RPMI7951 (cell line): ENCODE measurements at regions not wholly inside any gene's neighbourhood (a gene's known extent, or its start where the extent isn't known, plus 50 kb on each side); places are given as distances from the start of the nearest gene placed in this dataset.

Experiments
- DNase-seq: peaks from one replicate; pipeline ENCODE4 v3.0.0-alpha.2; 2012; ENCODE audit warnings: low read depth

GRCh38 chr20:61045091-61045490 is 207.0 kb upstream of the CDH4 start:
- no peak for DNase-seq

DNA sequence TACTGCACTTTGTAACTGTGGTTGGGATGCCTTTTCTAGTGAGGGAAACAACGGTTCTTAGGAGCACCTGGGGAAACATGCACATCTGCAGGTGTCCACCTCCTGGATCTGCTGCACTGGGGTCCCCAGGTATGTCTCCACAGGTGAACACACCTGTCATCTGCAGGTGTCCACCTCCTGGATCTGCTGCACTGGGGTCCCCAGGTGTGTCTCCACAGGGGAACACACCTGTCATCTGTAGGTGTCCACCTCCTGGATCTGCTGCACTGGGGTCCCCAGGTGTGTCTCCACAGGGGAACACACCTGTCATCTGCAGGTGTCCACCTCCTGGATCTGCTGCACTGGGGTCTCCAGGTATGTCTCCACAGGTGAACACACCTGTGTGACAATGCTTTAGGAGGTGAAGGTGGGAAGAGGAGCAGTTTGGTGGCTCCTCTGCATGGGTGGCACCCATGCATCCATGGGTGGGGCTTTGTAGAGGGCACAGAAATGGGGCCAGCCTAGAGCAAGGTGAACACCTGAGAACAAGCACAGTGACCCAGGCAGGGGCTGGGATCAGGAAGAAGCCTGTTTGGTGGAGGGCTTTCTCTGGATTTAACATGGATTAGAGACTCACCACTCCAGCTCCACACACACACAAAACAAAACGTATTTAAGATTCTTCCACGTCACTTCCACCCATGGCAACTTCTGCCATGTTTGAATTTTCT is 206.0 kb upstream of the CDH4 start:
- DNase-seq: no peak

DNA sequence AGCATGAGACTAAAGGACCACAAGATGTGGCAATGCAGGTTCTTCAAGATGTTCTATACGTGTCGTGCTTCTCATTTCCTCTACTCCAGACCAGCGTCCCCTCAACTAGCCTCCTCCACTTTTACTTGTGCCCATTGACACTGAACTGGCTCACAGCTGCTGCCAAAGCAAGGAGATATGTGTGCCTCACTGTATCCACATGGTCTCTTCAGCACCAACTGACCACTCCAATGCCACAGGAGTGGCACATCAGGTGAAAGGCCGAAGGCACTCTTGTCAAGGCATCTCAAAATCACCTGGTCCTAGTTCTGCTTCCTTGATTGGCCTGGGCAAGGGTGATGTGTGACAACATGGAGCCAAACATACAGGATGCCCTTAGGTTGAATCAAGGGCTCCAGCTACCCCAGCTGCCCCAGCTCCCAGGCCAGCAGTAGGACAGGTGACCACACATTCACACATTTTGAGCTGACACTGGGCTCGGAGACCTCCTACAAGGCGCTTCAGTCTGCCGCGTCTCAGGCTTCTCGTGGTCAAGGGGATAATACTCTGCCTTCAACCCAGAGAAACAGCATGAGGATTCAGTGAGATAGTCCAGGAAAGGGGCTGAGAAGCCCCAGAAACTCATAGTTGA is 205.2 kb upstream of the CDH4 start:
- DNase-seq: no peak

- no peak for DNase-seq
Observed at GRCh38 chr20:61047515-61047914, 204.5 kb upstream of the CDH4 start.

DNA sequence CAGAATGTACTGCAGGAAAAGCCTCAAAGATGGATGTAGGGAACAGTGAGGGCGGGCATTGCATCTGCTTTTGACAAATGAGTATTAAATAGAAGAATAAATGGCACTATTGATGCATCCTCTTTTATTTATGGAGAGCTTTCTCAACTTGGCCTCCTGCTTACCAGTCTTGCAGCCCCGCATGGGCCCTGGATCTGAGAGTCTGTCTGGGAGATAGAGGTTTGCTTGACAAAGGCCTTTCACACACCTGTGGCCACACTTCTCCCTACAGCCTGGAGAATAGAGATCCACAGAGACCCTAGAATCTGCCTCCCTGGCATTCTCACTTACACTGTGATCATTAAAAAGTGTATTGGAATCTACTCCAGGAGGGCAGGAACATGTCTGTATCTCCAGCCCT is 203.8 kb upstream of the CDH4 start:
- DNase-seq: no peak

GRCh38 chr20:61049684-61050083 is 202.4 kb upstream of the CDH4 start:
- no peak for DNase-seq

DNA sequence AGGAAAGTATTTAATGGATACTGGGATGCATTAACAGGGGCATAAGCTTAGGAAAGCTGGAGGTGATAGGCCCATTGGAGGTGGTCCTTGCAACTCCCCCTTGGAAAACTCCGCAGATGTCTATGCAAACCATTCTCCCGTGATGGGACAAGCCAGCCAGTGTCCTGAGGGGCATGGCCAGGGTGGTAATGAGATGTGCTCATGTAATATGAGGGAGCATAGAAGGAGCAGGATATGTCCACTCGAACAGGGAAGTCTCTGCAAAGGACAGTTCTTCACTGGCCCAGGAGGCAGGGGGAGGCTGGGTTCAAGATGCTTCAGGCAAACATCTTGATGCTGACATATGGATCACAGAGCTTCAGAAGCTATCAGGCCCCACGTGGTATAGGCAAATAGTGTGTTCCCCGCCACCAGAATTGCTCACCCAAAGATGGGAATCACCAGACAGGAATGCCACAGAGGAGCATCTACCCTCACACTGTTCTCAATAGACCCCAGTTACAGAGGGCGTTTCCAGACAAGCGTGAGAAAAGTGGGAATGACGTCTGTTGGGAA is 201.6 kb upstream of the CDH4 start:
- DNase-seq: no peak

DNA sequence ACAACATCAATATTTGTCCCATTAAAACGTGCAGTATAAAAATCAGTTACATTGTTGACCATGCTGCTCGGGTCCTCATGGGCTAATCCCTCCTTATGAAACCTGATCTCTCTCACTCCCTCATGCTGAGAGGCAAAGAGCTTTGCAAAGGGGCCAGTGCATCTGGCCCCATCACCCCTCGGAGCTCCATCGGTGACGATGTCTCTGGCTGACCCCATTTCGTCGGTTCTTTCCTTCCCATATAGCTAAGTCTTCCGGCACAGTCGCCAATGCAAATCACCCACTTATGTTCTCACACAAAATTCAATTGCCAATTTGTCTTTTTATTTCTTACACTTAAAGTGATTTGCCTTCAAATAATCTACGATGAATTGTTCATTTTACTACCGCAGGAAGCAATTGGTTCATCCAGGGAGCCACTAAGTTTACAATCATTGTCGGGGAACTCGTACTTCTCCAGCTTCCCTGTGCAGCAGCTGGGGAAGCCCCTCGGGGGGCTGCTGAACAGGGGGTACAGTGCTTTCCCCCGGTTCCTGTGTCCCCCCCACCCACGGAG is 199.8 kb upstream of the CDH4 start:
- DNase-seq: no peak

GRCh38 chr20:61052776-61053442 is 199.2 kb upstream of the CDH4 start:
- DNase-seq: no peak

DNA sequence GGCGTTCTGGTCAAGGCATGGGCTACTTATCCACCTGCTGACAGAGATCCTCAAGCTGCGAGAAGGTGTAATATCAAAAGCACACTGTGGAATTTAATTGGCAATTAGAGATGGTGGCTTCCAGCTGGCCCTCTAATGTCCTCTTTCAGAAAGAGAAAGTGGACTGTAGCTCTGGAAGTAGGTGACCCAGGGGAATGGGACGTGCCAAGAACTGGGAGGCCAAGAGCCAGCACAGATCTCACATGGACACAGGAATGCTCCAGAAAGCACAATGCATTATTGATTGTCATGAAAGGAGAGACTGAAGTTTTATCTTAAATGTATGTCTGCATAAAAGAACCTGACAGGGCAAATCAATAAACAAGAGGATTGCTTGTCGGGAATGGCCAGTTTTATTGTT is 198.6 kb upstream of the CDH4 start:
- no peak for DNase-seq

- DNase-seq: no peak
Observed at GRCh38 chr20:61053889-61054288, 198.2 kb upstream of the CDH4 start.

GRCh38 chr20:61054411-61054810 is 197.7 kb upstream of the CDH4 start:
- DNase-seq: no peak

- DNase-seq: no peak
Observed at GRCh38 chr20:61055180-61056010, 196.7 kb upstream of the CDH4 start.

- no peak for DNase-seq
Observed at GRCh38 chr20:61056116-61056515, 195.9 kb upstream of the CDH4 start.

GRCh38 chr20:61056627-61057442 is 195.2 kb upstream of the CDH4 start:
- no peak for DNase-seq

GRCh38 chr20:61057443-61058121 is 194.5 kb upstream of the CDH4 start:
- no peak for DNase-seq

GRCh38 chr20:61061981-61062380 is 190.1 kb upstream of the CDH4 start:
- DNase-seq: no peak

DNA sequence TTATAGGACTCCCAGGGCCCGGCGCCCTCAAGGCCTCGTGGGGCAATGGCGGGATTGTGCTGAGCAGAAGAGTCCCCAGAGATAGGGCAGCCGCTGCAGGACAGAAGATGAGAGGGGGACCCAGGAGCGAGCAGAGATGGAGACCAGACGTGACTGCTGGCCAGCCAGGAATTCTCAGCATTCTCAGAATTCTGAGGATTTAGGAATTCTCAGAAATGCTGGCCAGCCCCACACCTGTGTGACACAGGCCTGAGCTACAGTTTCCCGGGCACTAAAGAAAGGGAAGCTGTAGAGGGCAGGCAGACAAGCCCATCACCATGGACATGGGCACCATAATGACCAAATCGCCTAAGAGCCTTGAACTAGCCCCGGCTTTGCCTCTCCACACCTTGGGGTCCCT is 186.2 kb upstream of the CDH4 start:
- DNase-seq: no peak

DNA sequence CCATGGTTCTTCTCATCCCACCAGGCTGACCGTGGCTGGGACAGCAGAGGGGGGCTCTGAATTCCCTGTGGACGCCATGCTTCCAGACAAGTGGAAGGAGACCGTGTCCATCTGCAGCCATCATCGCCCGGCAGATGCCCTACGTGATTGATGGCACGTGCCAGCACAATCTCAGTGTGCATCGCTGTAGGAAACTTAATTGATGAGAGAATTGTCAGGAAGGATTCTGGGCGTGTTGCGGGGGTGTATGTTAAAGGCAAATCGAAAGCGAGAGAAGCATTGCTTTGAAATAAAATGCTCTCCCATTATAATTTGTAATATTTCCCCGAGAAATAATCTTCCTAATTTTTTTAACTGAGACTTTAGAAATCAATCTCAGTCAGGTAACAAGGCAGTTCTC is 185.5 kb upstream of the CDH4 start:
- DNase-seq: no peak

GRCh38 chr20:61067221-61067620 is 184.8 kb upstream of the CDH4 start:
- DNase-seq: no peak
